Activated CD4-positive, alpha-beta T cell treated with anti-CD3 and anti-CD28 coated beads, Interleukin-2, amount 10 ng/mL, durations not matched to agents 7 days and 5 days (primary cell): ENCODE measurements at regions not wholly inside any gene's neighbourhood (a gene's known extent, or its start where the extent isn't known, plus 50 kb on each side); places are given as distances from the start of the nearest gene placed in this dataset.

ENCODE experiments used
- CTCF ChIA-PET: fragments of 350-600 bp; sonication (Branson Sonifier 250); formaldehyde crosslinking; loops from one replicate; lab custom pipeline; 2021; ENCODE audit warnings: antibody characterized with exemption; lab: Charles Lee
- POLR2A ChIA-PET: fragments of 350-600 bp; sonication (Branson Sonifier 250); formaldehyde crosslinking; loops from one replicate; lab custom pipeline; 2021; ENCODE audit warnings: antibody characterized with exemption; lab: Charles Lee
- DNase-seq: peaks from one replicate; pipeline ENCODE4 v3.0.0-alpha.2; 2020
- H3K27ac Mint-ChIP-seq: one replicate; pipeline ENCODE4 v1.8.0; 2021; ENCODE audit warnings: mild to moderate bottlenecking, moderate library complexity, mixed read lengths
- H3K27me3 Mint-ChIP-seq: one replicate; pipeline ENCODE4 v1.8.0; 2021; ENCODE audit warnings: mixed read lengths
- H3K36me3 Mint-ChIP-seq: one replicate; pipeline ENCODE4 v1.8.0; 2021; ENCODE audit warnings: low read depth, mixed read lengths
- H3K4me1 Mint-ChIP-seq: one replicate; pipeline ENCODE4 v1.8.0; 2021; ENCODE audit warnings: mixed read lengths
- H3K4me3 Mint-ChIP-seq: one replicate; pipeline ENCODE4 v1.8.0; 2021; ENCODE audit warnings: mild to moderate bottlenecking, moderate library complexity, mixed read lengths
- H3K9me3 Mint-ChIP-seq: one replicate; pipeline ENCODE4 v1.8.0; 2021; ENCODE audit warnings: mixed read lengths

DNA sequence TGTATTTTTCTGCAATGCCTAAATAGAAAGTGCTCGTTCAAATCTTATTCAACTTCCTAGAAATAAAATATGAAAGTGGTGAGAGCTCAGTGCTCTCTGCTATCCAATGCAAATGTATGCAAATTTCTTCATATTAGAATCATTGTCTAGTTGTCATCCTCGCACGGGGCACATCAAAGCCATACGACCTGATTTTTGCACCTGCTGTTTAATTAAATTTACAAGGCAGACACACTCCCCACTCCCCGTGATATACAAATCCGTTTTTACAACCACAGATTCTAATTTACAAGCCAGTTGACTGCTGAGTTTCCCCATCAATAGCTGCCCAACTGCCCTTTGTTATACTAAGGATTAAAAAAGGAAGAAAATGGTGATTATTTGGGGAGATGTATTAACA, 284.6 kb downstream of the RNF144A start:
- Mint-ChIP-seq H3K36me3 (no peaks in the 10 kb centered on the region), H3K4me3 (no peak overlapping the region), H3K27ac (no peak overlapping the region), H3K9me3 (no peaks in the 10 kb centered on the region), H3K27me3 (no peaks in the 10 kb centered on the region), H3K4me1 (no peaks in the 10 kb centered on the region)
- POLR2A ChIA-PET: no interaction called here
- DNase-seq: no peak
- CTCF ChIA-PET: no interaction called here

DNA sequence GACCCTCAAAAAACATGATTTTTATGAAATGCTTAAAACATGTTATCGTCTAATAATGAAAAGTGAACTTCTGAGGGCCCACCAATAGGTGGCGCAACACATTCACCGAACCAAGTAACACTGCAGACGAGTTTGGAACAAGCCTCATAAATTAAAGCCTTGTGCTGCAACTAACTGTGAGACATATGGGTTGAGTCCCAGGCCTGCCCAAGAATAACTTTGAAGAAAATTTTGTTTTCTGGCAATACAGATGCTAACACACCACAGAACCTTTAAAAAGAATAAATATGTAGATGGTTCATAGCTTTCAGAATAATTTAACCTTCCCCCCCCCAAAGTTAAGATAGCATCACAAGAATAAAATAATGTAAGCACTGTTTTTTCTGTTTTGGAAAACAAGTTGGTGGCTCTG, 285.9 kb downstream of the RNF144A start:
- Mint-ChIP-seq H3K9me3 (no peaks in the 10 kb centered on the region), H3K36me3 (no peaks in the 10 kb centered on the region), H3K4me1 (no peaks in the 10 kb centered on the region), H3K27ac (no peak overlapping the region), H3K27me3 (no peaks in the 10 kb centered on the region), H3K4me3 (no peak overlapping the region)
- peak; percentile 68 for DNase-seq
- ChIA-PET POLR2A (interaction anchor here (0.9 kb wide), 1 partner anchor 1479 kb away, joined by 3 read pairs; the partner anchor contains the start of gene ID2), CTCF (interaction anchor here (0.7 to 2.0 kb wide), 5 partner anchors 10 to 156 kb away, joined by 3 to 5 read pairs (median 3); no protein-coding TSS in a partner anchor)

DNA sequence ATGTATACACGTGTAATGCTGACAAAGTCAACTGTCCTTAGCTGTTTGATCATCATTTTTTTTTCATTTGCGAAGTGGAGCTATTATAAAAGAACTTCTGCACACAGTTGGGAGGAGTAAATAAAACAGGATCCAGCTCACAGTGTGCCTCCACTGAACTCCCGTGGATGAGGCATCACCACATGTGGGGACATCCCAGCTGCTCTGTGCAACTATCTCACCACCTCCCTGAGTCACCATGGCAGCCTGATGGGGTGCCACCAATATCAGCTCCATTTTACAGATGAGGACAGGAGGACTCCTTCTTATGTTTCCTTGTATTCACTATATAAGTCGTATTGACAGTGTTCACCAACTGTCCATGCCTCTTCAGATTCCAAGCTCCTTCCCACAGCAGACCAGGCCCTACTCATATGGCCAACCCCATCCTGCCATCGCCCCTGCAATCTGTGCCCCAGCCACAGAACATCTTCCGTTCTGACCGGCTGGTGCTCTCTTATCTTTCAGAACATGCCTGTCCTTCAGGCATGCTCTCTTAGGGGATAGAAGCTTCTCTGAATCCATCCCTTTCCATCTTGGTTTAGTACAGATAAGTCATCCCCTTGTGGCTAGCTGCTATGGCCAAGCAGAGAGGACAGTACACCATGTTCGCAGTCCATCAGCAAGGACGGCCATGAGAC, 288.1 kb downstream of the RNF144A start:
- Mint-ChIP-seq H3K9me3 (no peaks in the 10 kb centered on the region), H3K27me3 (no peaks in the 10 kb centered on the region), H3K4me1 (no peaks in the 10 kb centered on the region), H3K4me3 (no peak overlapping the region), H3K36me3 (no peaks in the 10 kb centered on the region), H3K27ac (no peak overlapping the region)
- ChIA-PET CTCF (interaction anchor here (0.6 to 2.0 kb wide), 2 partner anchors 86 to 794 kb away, joined by 3 to 5 read pairs; no protein-coding TSS in a partner anchor), POLR2A (no interaction called here)
- no peak for DNase-seq

DNA sequence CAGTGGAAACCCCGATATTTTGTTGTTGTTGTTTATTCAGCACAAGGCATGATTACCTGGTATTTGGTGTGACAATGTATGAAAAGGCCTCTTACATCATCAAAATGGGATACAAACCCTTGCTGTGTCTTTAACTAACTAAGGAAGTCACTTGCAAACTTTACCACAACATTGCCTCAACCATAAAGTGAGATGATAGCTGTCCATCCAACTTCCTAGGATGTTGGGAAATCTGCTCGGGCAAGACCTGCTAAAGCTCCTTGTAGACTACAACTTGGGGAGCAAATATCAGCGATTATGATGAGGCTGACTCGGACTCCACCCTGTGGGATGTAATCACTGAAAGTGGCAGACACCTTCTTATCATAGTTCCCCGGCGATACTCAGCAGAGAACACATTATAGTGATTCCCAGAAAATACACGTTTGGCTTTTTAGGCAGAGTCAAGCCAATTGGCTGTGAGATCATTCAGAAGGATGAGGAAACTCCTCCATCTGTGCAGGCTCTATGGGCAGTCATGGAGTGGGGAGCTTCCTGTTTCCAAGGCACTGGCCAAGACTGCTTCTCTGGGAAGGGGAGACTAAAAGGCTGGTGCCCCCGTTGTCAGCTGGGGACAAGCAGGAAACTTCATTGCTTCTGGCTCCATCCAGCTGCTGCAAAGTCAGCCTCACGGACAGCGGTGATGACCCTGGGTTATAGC, 289.0 kb downstream of the RNF144A start:
- ChIA-PET POLR2A (no interaction called here), CTCF (no interaction called here)
- no peaks in the 10 kb centered on the region for H3K4me1 Mint-ChIP-seq
- H3K27me3 Mint-ChIP-seq: no peaks in the 10 kb centered on the region
- H3K36me3 Mint-ChIP-seq: no peaks in the 10 kb centered on the region
- no peak overlapping the region for H3K4me3 Mint-ChIP-seq
- no peak overlapping the region for H3K27ac Mint-ChIP-seq
- H3K9me3 Mint-ChIP-seq: no peaks in the 10 kb centered on the region
- DNase-seq: no peak

DNA sequence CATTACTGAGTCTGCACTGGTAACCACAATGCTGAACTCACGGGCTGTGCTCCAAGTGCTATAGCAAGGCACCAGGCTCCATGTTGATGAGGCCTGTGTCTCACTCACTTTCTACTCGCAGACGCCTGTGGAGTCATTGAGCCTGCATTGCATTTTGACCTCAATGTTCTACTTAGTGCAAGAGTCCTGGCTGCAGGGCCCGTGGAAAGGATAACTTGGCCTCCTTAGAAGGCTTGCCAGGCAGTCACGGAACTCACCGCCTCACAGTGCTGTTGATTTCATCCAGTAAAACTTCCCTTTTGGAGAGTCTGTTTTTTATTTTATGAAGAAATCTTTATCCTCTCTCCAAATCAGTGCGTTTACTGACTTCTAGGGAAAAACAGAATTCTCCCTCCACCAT, 290.4 kb downstream of the RNF144A start:
- ChIA-PET POLR2A (interaction anchor here (0.5 kb wide), 1 partner anchor 286 kb away, joined by 3 read pairs; no protein-coding TSS in a partner anchor), CTCF (no interaction called here)
- no peaks in the 10 kb centered on the region for H3K36me3 Mint-ChIP-seq
- H3K27ac Mint-ChIP-seq: no peak overlapping the region
- no peak overlapping the region for H3K4me3 Mint-ChIP-seq
- no peaks in the 10 kb centered on the region for H3K9me3 Mint-ChIP-seq
- DNase-seq: no peak
- no peaks in the 10 kb centered on the region for H3K27me3 Mint-ChIP-seq
- no peaks in the 10 kb centered on the region for H3K4me1 Mint-ChIP-seq

DNA sequence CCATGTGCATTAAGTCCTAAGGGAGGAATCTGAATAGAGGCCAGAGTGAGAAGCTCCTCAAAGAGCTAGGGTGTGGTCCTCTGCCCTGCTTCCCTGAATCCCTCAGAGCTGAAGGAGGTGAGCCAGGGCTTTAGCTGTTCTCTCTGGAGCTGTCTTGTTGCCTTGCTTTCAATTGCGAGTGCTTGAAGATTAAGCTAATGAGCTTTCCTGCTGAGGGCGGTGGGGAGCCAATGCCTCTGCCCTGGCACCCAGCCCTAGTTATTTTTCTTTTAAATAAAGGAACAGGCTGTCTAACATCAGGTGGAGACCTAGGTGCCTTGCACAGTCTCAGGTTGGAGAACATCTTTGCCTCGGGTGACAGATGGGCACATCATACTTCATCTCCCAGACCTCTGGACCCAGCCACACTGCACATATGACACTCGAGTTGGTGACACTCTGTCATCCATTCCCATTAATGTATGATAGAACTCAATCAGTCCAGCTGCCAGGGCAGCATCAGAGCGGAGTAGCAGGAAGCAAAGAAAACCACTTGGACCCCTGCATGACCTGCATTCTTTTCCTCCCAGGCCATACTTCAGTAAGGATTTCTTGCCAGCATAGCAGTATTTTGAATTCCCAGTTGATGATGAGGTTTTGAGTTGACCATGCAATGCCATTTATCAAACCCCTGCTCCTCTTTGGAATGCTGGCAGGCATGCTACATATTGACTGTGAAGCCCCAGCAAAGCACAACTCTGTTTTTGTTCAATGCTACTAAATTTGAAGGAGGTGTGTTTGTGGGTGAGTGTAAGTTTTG, 292.7 kb downstream of the RNF144A start:
- H3K4me3 Mint-ChIP-seq: no peak overlapping the region
- ChIA-PET CTCF (no interaction called here), POLR2A (no interaction called here)
- no peak overlapping the region for H3K27ac Mint-ChIP-seq
- no peaks in the 10 kb centered on the region for H3K4me1 Mint-ChIP-seq
- no peaks in the 10 kb centered on the region for H3K27me3 Mint-ChIP-seq
- DNase-seq: no peak
- no peaks in the 10 kb centered on the region for H3K36me3 Mint-ChIP-seq
- no peaks in the 10 kb centered on the region for H3K9me3 Mint-ChIP-seq

DNA sequence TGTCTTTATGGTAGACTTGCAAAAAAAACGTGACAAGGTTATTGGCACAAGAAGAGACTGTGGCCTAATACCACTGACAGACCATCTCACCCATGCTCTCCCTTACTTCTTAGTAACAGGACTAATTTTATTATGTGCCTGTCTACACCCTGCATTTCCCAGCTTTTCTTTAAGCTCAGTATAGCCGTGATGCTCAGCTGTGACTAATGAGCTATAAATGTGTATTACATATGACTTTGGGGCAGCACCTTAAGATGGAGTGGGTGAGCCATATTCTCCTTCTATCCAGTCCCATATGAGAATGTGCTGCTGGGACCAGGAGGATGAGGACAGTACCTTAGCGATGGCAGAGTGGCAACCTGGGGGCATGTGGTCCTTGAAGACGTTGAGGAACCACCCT, 293.5 kb downstream of the RNF144A start:
- DNase-seq: no peak
- Mint-ChIP-seq H3K4me3 (no peak overlapping the region), H3K4me1 (no peaks in the 10 kb centered on the region), H3K27ac (no peak overlapping the region), H3K27me3 (no peaks in the 10 kb centered on the region), H3K36me3 (no peaks in the 10 kb centered on the region), H3K9me3 (no peaks in the 10 kb centered on the region)
- ChIA-PET POLR2A (no interaction called here), CTCF (no interaction called here)

DNA sequence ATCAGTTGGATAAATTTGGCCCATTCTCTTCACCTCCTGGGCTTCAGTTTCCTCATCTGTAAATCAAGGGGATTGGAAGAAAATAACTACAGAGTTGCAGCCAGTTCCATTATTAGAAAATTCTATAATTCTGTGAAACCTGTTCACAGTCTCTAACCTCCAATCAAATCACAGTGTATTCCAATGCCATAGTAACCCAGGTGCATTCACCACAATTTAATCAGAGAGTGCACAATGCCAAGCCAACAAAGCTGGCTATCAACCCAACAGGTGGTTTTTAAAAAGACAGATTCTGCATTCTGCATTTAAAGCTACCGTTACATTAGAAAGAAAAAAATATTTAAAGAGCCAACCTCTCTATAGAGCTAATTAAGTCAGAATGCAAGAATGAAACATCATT, 308.6 kb downstream of the RNF144A start:
- CTCF ChIA-PET: no interaction called here
- Mint-ChIP-seq H3K4me1 (no peaks in the 10 kb centered on the region), H3K4me3 (no peak overlapping the region), H3K27ac (no peak overlapping the region), H3K27me3 (no peaks in the 10 kb centered on the region), H3K36me3 (no peaks in the 10 kb centered on the region), H3K9me3 (peaks cover 10% of the 10 kb centered on the region)
- POLR2A ChIA-PET: no interaction called here
- DNase-seq: no peak

DNA sequence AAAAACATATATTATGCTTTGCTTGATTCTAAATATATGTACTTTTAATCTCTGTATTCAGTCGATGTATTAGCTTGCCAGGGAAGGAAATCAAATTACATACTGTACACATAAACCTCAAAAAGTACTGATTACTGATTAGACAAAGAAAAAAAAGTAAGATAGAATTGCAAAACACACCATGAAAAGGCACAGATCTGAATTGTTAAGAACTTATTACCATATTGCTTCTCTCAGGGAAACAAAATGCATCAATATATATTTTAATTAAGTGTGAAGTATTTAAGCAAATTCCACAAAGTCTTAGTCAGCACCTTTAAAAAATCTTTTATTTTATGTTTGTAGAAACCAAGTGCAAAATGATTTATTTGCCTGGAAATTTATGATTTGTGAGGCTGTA, 309.3 kb downstream of the RNF144A start:
- ChIA-PET CTCF (no interaction called here), POLR2A (no interaction called here)
- Mint-ChIP-seq H3K27me3 (no peaks in the 10 kb centered on the region), H3K27ac (no peak overlapping the region), H3K36me3 (no peaks in the 10 kb centered on the region), H3K4me3 (no peak overlapping the region), H3K9me3 (peaks cover 5% of the 10 kb centered on the region), H3K4me1 (no peaks in the 10 kb centered on the region)
- DNase-seq: no peak

DNA sequence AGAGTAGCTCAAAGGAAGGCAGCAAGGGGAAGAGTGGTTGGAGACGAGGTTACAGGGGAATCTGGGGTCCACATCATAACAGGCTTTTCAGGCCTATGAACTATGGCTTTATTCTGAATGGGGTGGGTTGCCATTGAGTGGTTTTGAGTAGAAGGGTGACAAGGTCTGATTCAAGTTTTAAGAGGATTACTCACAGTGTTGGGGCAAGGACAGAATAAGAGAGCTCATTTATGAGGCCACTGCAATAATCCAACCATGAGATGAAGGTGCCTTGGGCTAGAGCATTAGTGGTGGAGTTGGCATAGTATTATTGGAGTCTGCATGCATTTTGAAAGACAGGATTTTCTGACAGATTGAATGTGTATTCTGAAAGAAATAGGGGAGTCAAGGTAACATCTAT, 315.9 kb downstream of the RNF144A start:
- ChIA-PET POLR2A (no interaction called here), CTCF (no interaction called here)
- Mint-ChIP-seq H3K4me1 (no peaks in the 10 kb centered on the region), H3K36me3 (no peaks in the 10 kb centered on the region), H3K9me3 (no peaks in the 10 kb centered on the region), H3K27me3 (no peaks in the 10 kb centered on the region), H3K4me3 (no peak overlapping the region), H3K27ac (no peak overlapping the region)
- no peak for DNase-seq

DNA sequence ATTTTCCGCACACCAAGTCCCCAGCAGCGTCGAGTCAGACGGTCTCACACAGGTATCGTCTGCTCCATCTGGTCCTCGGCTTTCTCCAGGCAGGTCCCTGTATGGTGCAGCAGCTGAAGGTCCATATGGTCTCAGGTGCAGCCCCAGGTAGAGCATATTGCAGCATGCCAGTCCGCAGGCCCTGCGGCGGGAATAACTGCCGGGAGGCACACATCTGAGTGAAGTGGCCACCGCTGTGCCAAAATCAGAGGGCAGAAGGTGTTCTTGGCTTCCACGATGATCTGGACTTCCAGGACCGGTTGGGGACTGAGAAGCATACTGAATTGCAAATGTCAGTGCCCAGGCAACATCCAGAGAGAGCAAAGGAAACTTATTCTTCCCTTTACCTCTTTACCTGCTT, 320.3 kb downstream of the RNF144A start:
- Mint-ChIP-seq H3K4me1 (peaks cover 5% of the 10 kb centered on the region), H3K27me3 (no peaks in the 10 kb centered on the region), H3K36me3 (no peaks in the 10 kb centered on the region), H3K27ac (no peak overlapping the region), H3K4me3 (no peak overlapping the region), H3K9me3 (no peaks in the 10 kb centered on the region)
- POLR2A ChIA-PET: no interaction called here
- DNase-seq: no peak
- CTCF ChIA-PET: no interaction called here

DNA sequence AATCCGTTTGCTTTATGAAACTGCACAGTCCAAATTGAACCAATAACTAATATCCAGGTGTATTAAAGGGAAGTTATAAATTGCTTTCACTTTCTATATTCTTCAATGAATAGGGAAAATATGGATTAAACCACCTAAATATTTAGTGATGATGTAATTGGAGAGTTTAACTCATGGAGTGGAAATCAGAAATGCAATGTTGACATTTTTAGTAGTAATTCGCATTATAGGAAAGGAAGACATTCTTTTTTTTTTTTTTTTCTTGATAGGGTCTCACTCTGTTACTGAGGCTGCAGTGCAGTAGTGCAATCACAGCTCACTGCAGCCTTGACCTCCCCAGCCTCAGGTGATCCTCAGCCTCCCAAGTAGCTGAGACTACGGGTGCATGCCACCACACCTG, 321.9 kb downstream of the RNF144A start:
- H3K36me3 Mint-ChIP-seq: no peaks in the 10 kb centered on the region
- ChIA-PET CTCF (interaction anchor here (0.6 kb wide), 1 partner anchor 21 kb away, joined by 6 read pairs; no protein-coding TSS in a partner anchor), POLR2A (no interaction called here)
- no peaks in the 10 kb centered on the region for H3K9me3 Mint-ChIP-seq
- H3K4me1 Mint-ChIP-seq: peaks cover 11% of the 10 kb centered on the region
- no peak overlapping the region for H3K4me3 Mint-ChIP-seq
- H3K27me3 Mint-ChIP-seq: no peaks in the 10 kb centered on the region
- no peak overlapping the region for H3K27ac Mint-ChIP-seq
- DNase-seq: no peak
